HEK293 (cell line): ENCODE measurements at regions not wholly inside any gene's neighbourhood (a gene's known extent, or its start where the extent isn't known, plus 50 kb on each side); places are given as distances from the start of the nearest gene placed in this dataset.

Experiments used
- BCL11B ChIP-seq: fragments of 450-650 bp; formaldehyde crosslinking; IDR thresholded peaks from 2 replicates; pipeline ENCODE4 v1.5.1; 2016; ENCODE audit warnings: low read depth, missing biosample characterization, missing genetic modification characterization
- GLI2 ChIP-seq: fragments of 450-650 bp; formaldehyde crosslinking; IDR thresholded peaks from 2 replicates; pipeline ENCODE4; 2017; ENCODE audit warnings: missing biosample characterization, missing genetic modification characterization, low read depth, borderline replicate concordance
- GLI4 ChIP-seq: fragments of 450-650 bp; formaldehyde crosslinking; IDR thresholded peaks from 2 replicates; pipeline ENCODE4 v1.5.1; 2016; ENCODE audit warnings: missing biosample characterization, missing genetic modification characterization
- HOXA7 ChIP-seq: sonication (generic); formaldehyde crosslinking; IDR thresholded peaks from 2 replicates; pipeline ENCODE4 v1.8.1; 2022; ENCODE audit warnings: missing genetic modification reagents, borderline replicate concordance
- KLF8 ChIP-seq: fragments of 450-650 bp; formaldehyde crosslinking; IDR thresholded peaks from 2 replicates; pipeline ENCODE4 v1.5.1; 2016; ENCODE audit warnings: missing biosample characterization, missing genetic modification characterization
- SP7 ChIP-seq: fragments of 450-650 bp; formaldehyde crosslinking; IDR thresholded peaks from 2 replicates; pipeline ENCODE4 v1.5.1; 2016; ENCODE audit warnings: missing biosample characterization, missing genetic modification characterization
- ZBTB17 ChIP-seq: fragments of 450-650 bp; formaldehyde crosslinking; IDR thresholded peaks from 2 replicates; pipeline ENCODE4 v1.5.1; 2016; ENCODE audit warnings: missing biosample characterization, missing genetic modification characterization
- ZBTB7A ChIP-seq: fragments of 450-650 bp; formaldehyde crosslinking; IDR thresholded peaks from 2 replicates; pipeline ENCODE4 v1.5.1; 2016; ENCODE audit warnings: low read depth, missing biosample characterization, missing genetic modification characterization
- ZFP37 ChIP-seq: fragments of 450-650 bp; formaldehyde crosslinking; IDR thresholded peaks from 2 replicates; pipeline ENCODE4 v1.5.1; 2016; ENCODE audit warnings: missing biosample characterization, missing genetic modification characterization
- ZFP69B ChIP-seq: fragments of 450-650 bp; formaldehyde crosslinking; IDR thresholded peaks from 2 replicates; pipeline ENCODE4 v1.5.1; 2016; ENCODE audit warnings: missing biosample characterization, missing genetic modification characterization
- ZNF16 ChIP-seq: fragments of 450-650 bp; formaldehyde crosslinking; IDR thresholded peaks from 2 replicates; pipeline ENCODE4 v1.5.1; 2016; ENCODE audit warnings: low read depth, missing biosample characterization, missing genetic modification characterization
- ZNF175 ChIP-seq: fragments of 450-650 bp; formaldehyde crosslinking; IDR thresholded peaks from 2 replicates; pipeline ENCODE4 v1.5.1; 2016; ENCODE audit warnings: missing biosample characterization, missing genetic modification characterization
- ZNF211 ChIP-seq: fragments of 450-650 bp; formaldehyde crosslinking; IDR thresholded peaks from 2 replicates; pipeline ENCODE4 v1.5.1; 2016; ENCODE audit warnings: low read depth, missing biosample characterization, missing genetic modification characterization
- ZNF214 ChIP-seq: fragments of 450-650 bp; formaldehyde crosslinking; IDR thresholded peaks from 2 replicates; pipeline ENCODE4 v1.5.1; 2017; ENCODE audit warnings: missing biosample characterization, mild to moderate bottlenecking, missing genetic modification characterization, borderline replicate concordance
- ZNF223 ChIP-seq: fragments of 450-650 bp; formaldehyde crosslinking; IDR thresholded peaks from 2 replicates; pipeline ENCODE4 v1.5.1; 2016; ENCODE audit warnings: missing biosample characterization, missing genetic modification characterization
- ZNF239 ChIP-seq: fragments of 450-650 bp; formaldehyde crosslinking; IDR thresholded peaks from 2 replicates; pipeline ENCODE4 v1.5.1; 2016; ENCODE audit warnings: missing biosample characterization, missing genetic modification characterization
- ZNF311 ChIP-seq: fragments of 450-650 bp; formaldehyde crosslinking; IDR thresholded peaks from 2 replicates; pipeline ENCODE4 v1.5.1; 2017; ENCODE audit warnings: missing biosample characterization, missing genetic modification characterization, borderline replicate concordance
- ZNF341 ChIP-seq: fragments of 450-650 bp; formaldehyde crosslinking; IDR thresholded peaks from 2 replicates; pipeline ENCODE4; 2016; ENCODE audit warnings: low read depth, missing biosample characterization, missing genetic modification characterization
- ZNF350 ChIP-seq: fragments of 450-650 bp; formaldehyde crosslinking; IDR thresholded peaks from 2 replicates; pipeline ENCODE4 v1.5.0; 2017; ENCODE audit warnings: missing biosample characterization, mild to moderate bottlenecking, missing genetic modification characterization
- ZNF394 ChIP-seq: fragments of 450-650 bp; formaldehyde crosslinking; IDR thresholded peaks from 2 replicates; pipeline ENCODE4 v1.5.1; 2016; ENCODE audit warnings: missing biosample characterization, missing genetic modification characterization, mild to moderate bottlenecking, moderate library complexity, borderline replicate concordance
- ZNF433 ChIP-seq: fragments of 450-650 bp; formaldehyde crosslinking; IDR thresholded peaks from 2 replicates; pipeline ENCODE4 v1.5.1; 2016; ENCODE audit warnings: missing biosample characterization, missing genetic modification characterization, low read depth
- ZNF530 ChIP-seq: fragments of 450-650 bp; formaldehyde crosslinking; IDR thresholded peaks from 2 replicates; pipeline ENCODE4 v1.5.1; 2016; ENCODE audit warnings: low read depth, missing biosample characterization, missing genetic modification characterization
- ZNF548 ChIP-seq: fragments of 450-650 bp; formaldehyde crosslinking; IDR thresholded peaks from 2 replicates; pipeline ENCODE4 v1.5.1; 2016; ENCODE audit warnings: missing biosample characterization, missing genetic modification characterization
- ZNF549 ChIP-seq: fragments of 450-650 bp; IDR thresholded peaks from 2 replicates; pipeline ENCODE4 v1.5.1; 2018; ENCODE audit warnings: missing biosample characterization, missing genetic modification characterization, mild to moderate bottlenecking, inconsistent platforms, moderate library complexity
- ZNF621 ChIP-seq: fragments of 450-650 bp; formaldehyde crosslinking; IDR thresholded peaks from 2 replicates; pipeline ENCODE4 v1.5.1; 2017; ENCODE audit warnings: missing biosample characterization, missing genetic modification characterization
- ZNF623 ChIP-seq: fragments of 450-650 bp; formaldehyde crosslinking; IDR thresholded peaks from 2 replicates; pipeline ENCODE4 v1.5.1; 2016; ENCODE audit warnings: missing biosample characterization, missing genetic modification characterization
- ZNF624 ChIP-seq: fragments of 450-650 bp; formaldehyde crosslinking; IDR thresholded peaks from 2 replicates; pipeline ENCODE4 v1.5.1; 2017; ENCODE audit warnings: missing biosample characterization, missing genetic modification characterization
- ZNF654 ChIP-seq: fragments of 450-650 bp; formaldehyde crosslinking; IDR thresholded peaks from 2 replicates; pipeline ENCODE4 v1.5.1; 2016; ENCODE audit warnings: low read depth, missing biosample characterization, missing genetic modification characterization
- ZNF677 ChIP-seq: fragments of 450-650 bp; IDR thresholded peaks from 2 replicates; pipeline ENCODE4 v1.5.0; 2018; ENCODE audit warnings: missing biosample characterization, mild to moderate bottlenecking, missing genetic modification characterization, moderate library complexity
- ZNF707 ChIP-seq: fragments of 450-650 bp; formaldehyde crosslinking; IDR thresholded peaks from 2 replicates; pipeline ENCODE4 v1.5.1; 2016; ENCODE audit warnings: missing biosample characterization, missing genetic modification characterization
- ZNF776 ChIP-seq: fragments of 450-650 bp; formaldehyde crosslinking; IDR thresholded peaks from 2 replicates; pipeline ENCODE4 v1.5.0; 2017; ENCODE audit warnings: missing biosample characterization, missing genetic modification characterization, borderline replicate concordance
- ZNF785 ChIP-seq: fragments of 450-650 bp; formaldehyde crosslinking; IDR thresholded peaks from 2 replicates; pipeline ENCODE4 v1.5.1; 2016; ENCODE audit warnings: missing biosample characterization, missing genetic modification characterization
- ZXDB ChIP-seq: fragments of 450-650 bp; formaldehyde crosslinking; IDR thresholded peaks from 2 replicates; pipeline ENCODE4 v1.5.1; 2016; ENCODE audit warnings: missing biosample characterization, missing genetic modification characterization
- TF ChIP-seq, protein P1 (sequence below): fragments of 450-650 bp; formaldehyde crosslinking; conservative IDR thresholded peaks from 2 replicates; pipeline ENCODE4 v1.5.1; 2016; ENCODE audit warnings: low read depth, missing biosample characterization, missing genetic modification characterization
- TF ChIP-seq, protein P2 (sequence below): fragments of 450-650 bp; formaldehyde crosslinking; IDR thresholded peaks from 2 replicates; pipeline ENCODE4 v1.5.1; 2016; ENCODE audit warnings: missing biosample characterization, missing genetic modification characterization
- TF ChIP-seq, protein P3 (sequence below): fragments of 450-650 bp; IDR thresholded peaks from 2 replicates; pipeline ENCODE4 v1.5.1; 2018; ENCODE audit warnings: missing biosample characterization, missing genetic modification characterization
- TF ChIP-seq, protein P4 (sequence below): IDR thresholded peaks from 2 replicates; pipeline ENCODE4 v1.6.1; 2011; ENCODE audit warnings: mild to moderate bottlenecking, low read depth, low read length, borderline replicate concordance

DNA sequence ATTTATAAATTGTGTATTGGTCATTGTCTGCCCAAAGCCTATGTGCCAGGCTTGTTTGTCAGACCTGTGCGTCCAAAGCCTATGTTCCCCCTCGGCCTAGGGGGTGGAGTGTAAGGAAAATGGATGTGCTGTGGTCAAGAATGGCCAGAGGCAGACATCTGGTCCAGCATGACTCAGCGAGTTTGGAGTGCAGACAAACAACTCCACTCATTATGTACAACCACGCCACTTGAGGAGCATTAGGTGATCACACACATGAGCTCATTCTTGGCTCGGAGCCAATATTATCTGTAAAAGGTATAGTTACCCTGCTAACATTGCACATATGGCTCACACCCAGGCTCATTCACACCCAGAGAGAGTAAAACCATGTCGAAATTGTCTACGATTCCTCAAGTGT lies 1047.6 kb upstream of the ADGRL4 start (continued):
- TF ChIP-seq, protein P1, sequence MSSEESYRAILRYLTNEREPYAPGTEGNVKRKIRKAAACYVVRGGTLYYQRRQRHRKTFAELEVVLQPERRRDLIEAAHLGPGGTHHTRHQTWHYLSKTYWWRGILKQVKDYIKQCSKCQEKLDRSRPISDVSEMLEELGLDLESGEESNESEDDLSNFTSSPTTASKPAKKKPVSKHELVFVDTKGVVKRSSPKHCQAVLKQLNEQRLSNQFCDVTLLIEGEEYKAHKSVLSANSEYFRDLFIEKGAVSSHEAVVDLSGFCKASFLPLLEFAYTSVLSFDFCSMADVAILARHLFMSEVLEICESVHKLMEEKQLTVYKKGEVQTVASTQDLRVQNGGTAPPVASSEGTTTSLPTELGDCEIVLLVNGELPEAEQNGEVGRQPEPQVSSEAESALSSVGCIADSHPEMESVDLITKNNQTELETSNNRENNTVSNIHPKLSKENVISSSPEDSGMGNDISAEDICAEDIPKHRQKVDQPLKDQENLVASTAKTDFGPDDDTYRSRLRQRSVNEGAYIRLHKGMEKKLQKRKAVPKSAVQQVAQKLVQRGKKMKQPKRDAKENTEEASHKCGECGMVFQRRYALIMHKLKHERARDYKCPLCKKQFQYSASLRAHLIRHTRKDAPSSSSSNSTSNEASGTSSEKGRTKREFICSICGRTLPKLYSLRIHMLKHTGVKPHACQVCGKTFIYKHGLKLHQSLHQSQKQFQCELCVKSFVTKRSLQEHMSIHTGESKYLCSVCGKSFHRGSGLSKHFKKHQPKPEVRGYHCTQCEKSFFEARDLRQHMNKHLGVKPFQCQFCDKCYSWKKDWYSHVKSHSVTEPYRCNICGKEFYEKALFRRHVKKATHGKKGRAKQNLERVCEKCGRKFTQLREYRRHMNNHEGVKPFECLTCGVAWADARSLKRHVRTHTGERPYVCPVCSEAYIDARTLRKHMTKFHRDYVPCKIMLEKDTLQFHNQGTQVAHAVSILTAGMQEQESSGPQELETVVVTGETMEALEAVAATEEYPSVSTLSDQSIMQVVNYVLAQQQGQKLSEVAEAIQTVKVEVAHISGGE (tag by site-specific recombination): 0 out of 2 replicates have a peak, but pooled peaks have one; percentile 33
- peak; percentile 90 for TF ChIP-seq ZNF677 (tag by site-specific recombination)
- no peak for TF ChIP-seq ZNF16 (tag by site-specific recombination)
- no peak for TF ChIP-seq ZNF785 (tag by site-specific recombination)
- TF ChIP-seq ZFP37 (tag by site-specific recombination): peak; percentile 92
- TF ChIP-seq, protein P2, sequence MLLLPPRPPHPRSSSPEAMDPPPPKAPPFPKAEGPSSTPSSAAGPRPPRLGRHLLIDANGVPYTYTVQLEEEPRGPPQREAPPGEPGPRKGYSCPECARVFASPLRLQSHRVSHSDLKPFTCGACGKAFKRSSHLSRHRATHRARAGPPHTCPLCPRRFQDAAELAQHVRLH: peak; percentile 94
- TF ChIP-seq ZNF654 (tag by site-specific recombination): no peak; the same call in 1 of the 2 replicates
- peak; percentile 99 for TF ChIP-seq ZNF311 (tag by site-specific recombination)
- TF ChIP-seq ZNF223 (tag by site-specific recombination): no peak
- peak; percentile 93; the same call in 1 of the 2 replicates for TF ChIP-seq ZNF621 (tag by site-specific recombination)
- peak; percentile 85; the same call in 1 of the 2 replicates for TF ChIP-seq ZNF394
- peak; percentile 94 for TF ChIP-seq KLF8
- TF ChIP-seq ZNF175: no peak
- peak; percentile 88; the same call in 1 of the 2 replicates for TF ChIP-seq ZNF214 (tag by site-specific recombination)
- 0 out of 2 replicates have a peak, but pooled peaks have one; percentile 65 for TF ChIP-seq GLI4 (tag by site-specific recombination)
- 0 out of 2 replicates have a peak, but pooled peaks have one; percentile 75 for TF ChIP-seq ZNF239 (tag by site-specific recombination)
- no peak for TF ChIP-seq ZNF548 (tag by site-specific recombination)
- TF ChIP-seq ZBTB7A (tag by site-specific recombination): no peak
- peak; percentile 92; the same call in 1 of the 2 replicates for TF ChIP-seq ZNF624 (tag by site-specific recombination)
- no peak for TF ChIP-seq HOXA7
- TF ChIP-seq ZNF707 (tag by site-specific recombination): no peak
- peak; percentile 88 for TF ChIP-seq ZBTB17 (tag by site-specific recombination)
- TF ChIP-seq, protein P3, sequence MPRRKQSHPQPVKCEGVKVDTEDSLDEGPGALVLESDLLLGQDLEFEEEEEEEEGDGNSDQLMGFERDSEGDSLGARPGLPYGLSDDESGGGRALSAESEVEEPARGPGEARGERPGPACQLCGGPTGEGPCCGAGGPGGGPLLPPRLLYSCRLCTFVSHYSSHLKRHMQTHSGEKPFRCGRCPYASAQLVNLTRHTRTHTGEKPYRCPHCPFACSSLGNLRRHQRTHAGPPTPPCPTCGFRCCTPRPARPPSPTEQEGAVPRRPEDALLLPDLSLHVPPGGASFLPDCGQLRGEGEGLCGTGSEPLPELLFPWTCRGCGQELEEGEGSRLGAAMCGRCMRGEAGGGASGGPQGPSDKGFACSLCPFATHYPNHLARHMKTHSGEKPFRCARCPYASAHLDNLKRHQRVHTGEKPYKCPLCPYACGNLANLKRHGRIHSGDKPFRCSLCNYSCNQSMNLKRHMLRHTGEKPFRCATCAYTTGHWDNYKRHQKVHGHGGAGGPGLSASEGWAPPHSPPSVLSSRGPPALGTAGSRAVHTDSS (tag by site-specific recombination): peak; percentile 77
- TF ChIP-seq ZNF776 (tag by site-specific recombination): peak; percentile 99
- TF ChIP-seq ZXDB (tag by site-specific recombination): peak; percentile 95
- TF ChIP-seq GLI2 (tag by site-specific recombination): peak; percentile 95
- TF ChIP-seq ZNF211 (tag by site-specific recombination): no peak
- TF ChIP-seq ZNF549 (tag by site-specific recombination): peak; percentile 93
- peak; percentile 96 for TF ChIP-seq ZNF341 (tag by site-specific recombination)
- peak; percentile 89 for TF ChIP-seq ZNF530 (tag by site-specific recombination)
- peak; percentile 91 for TF ChIP-seq BCL11B
- TF ChIP-seq ZNF350 (tag by site-specific recombination): peak; percentile 98
- peak; percentile 96 for TF ChIP-seq SP7
- peak; percentile 43; the same call in 1 of the 2 replicates for TF ChIP-seq ZNF623 (tag by site-specific recombination)
- no peak for TF ChIP-seq ZNF433 (tag by site-specific recombination)
- peak; percentile 90 for TF ChIP-seq ZFP69B (tag by site-specific recombination)
- TF ChIP-seq, protein P4, sequence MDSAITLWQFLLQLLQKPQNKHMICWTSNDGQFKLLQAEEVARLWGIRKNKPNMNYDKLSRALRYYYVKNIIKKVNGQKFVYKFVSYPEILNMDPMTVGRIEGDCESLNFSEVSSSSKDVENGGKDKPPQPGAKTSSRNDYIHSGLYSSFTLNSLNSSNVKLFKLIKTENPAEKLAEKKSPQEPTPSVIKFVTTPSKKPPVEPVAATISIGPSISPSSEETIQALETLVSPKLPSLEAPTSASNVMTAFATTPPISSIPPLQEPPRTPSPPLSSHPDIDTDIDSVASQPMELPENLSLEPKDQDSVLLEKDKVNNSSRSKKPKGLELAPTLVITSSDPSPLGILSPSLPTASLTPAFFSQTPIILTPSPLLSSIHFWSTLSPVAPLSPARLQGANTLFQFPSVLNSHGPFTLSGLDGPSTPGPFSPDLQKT: no peak
